Ascending aorta (tissue), 2 donors: ENCODE measurements at regions not wholly inside any gene's neighbourhood (a gene's known extent, or its start where the extent isn't known, plus 50 kb on each side); places are given as distances from the start of the nearest gene placed in this dataset.

Experiments used
- DNase-seq, 2 donors: peaks; one replicate each; pipeline ENCODE4 v3.0.0-alpha.2; 2019; ENCODE audit warnings: low spot score in 2 of 2
- H3K27ac ChIP-seq, 2 donors: fragments of 200-600 bp; sonication (generic); one replicate each; pipeline ENCODE4 v1.5.1; 2016 to 2017; ENCODE audit warnings: mild to moderate bottlenecking in 1 of 2
- H3K27me3 ChIP-seq: fragments of 200-600 bp; sonication (generic); one replicate; pipeline ENCODE4 v1.5.1; 2017
- H3K36me3 ChIP-seq, 2 donors: fragments of 200-600 bp; sonication (generic); one replicate each; pipeline ENCODE4 v1.5.1; 2016
- H3K4me1 ChIP-seq, 2 donors: fragments of 200-600 bp; sonication (generic); one replicate each; pipeline ENCODE4 v1.5.1; 2016 to 2017; ENCODE audit warnings: mild to moderate bottlenecking in 1 of 2
- H3K4me3 ChIP-seq, 2 donors: fragments of 200-600 bp; sonication (generic); one replicate each; pipeline ENCODE4 v1.5.1; 2016 to 2017; ENCODE audit warnings: mild to moderate bottlenecking in 1 of 2
- H3K9me3 ChIP-seq, 2 donors: fragments of 200-600 bp; sonication (generic); one replicate each; pipeline ENCODE4 v1.5.1; 2016
- intact Hi-C: fragments of 100-400 bp; cut with DNase I; formaldehyde crosslinking; loops from one replicate; pipeline ENCODE4 v1.15.1; 2023
- TF ChIP-seq, protein P1 (sequence below), 3 experiments: fragments of 200-600 bp in 2 of 3; fragments of 450-650 bp in 1 of 3; sonication (generic) in 2 of 3; IDR thresholded peaks; one replicate each; pipeline ENCODE4 v1.5.1; 2016 to 2019; ENCODE audit warnings: antibody characterized with exemption in 3 of 3, mild to moderate bottlenecking in 1 of 3, moderate library complexity in 1 of 3

DNA sequence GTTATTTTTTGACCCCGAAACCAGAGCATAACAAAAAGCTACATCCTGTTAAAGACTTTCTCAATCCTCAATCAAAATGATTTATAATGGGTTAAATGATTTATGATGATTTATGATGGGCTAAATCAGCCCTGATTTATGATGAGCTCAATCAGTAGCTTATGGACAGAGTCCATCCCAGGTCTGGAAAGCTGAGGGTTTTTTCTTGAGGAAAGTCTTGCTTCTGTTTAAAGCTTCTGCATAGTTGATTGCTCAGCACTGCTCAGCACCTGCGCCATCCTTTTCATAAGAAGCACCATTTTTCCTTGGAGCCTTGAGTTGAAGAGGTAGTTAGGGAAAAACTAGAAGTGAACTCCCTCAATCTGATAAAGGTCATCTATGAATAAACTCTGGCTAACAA is 356.8 kb downstream of the CYRIA start:
- TF ChIP-seq, protein P1, sequence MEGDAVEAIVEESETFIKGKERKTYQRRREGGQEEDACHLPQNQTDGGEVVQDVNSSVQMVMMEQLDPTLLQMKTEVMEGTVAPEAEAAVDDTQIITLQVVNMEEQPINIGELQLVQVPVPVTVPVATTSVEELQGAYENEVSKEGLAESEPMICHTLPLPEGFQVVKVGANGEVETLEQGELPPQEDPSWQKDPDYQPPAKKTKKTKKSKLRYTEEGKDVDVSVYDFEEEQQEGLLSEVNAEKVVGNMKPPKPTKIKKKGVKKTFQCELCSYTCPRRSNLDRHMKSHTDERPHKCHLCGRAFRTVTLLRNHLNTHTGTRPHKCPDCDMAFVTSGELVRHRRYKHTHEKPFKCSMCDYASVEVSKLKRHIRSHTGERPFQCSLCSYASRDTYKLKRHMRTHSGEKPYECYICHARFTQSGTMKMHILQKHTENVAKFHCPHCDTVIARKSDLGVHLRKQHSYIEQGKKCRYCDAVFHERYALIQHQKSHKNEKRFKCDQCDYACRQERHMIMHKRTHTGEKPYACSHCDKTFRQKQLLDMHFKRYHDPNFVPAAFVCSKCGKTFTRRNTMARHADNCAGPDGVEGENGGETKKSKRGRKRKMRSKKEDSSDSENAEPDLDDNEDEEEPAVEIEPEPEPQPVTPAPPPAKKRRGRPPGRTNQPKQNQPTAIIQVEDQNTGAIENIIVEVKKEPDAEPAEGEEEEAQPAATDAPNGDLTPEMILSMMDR (IDR thresholded peaks at IDR 0.05), result no peak
- no peaks in the 10 kb centered on the region for H3K9me3 ChIP-seq
- intact Hi-C loops, result no loop called here
- H3K4me1 ChIP-seq, result no peaks in the 10 kb centered on the region
- no peak overlapping the region for H3K27ac ChIP-seq
- no peaks in the 10 kb centered on the region for H3K27me3 ChIP-seq
- DNase-seq, result no peak
- H3K4me3 ChIP-seq, result no peak overlapping the region
- H3K36me3 ChIP-seq, result no peaks in the 10 kb centered on the region

DNA sequence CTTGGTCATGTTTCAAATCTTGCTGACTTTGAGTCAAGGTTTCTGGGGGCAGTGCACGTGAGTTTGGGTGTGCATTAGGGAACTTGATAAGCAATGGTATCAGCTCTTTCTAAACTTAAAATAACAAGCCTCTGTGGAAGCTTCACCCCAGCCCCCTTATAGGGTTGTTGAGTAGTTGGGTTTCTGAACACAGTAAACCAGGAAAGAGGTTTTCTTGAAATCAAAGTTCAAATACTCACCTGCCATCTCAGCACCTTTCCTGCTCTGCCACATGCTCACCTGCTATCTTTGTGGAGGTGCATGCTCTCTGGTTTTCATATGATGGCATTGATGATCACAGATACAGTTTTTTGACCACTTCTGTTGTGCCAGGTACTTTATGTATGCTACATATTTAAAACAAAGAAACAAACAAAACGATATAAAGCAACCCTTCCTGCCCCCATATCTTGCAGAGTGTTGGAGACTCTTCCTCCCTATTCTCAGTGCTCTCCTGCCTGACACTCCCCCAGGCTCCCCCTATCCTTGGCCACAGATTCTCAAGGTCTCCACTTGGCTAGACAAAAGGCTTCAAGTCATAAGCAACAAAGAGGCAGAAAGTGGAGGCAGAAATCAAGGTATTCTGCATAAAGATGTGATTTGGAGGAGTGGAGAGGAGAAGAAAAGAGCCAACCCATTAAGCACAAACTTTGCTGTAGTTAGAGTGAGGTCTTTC is 360.6 kb downstream of the CYRIA start:
- no peak overlapping the region for H3K27ac ChIP-seq
- H3K4me3 ChIP-seq, result no peak overlapping the region
- no peaks in the 10 kb centered on the region for H3K27me3 ChIP-seq
- intact Hi-C loops, result no loop called here
- no peaks in the 10 kb centered on the region for H3K4me1 ChIP-seq
- TF ChIP-seq, protein P1 (IDR thresholded peaks at IDR 0.05), result no peak
- DNase-seq, result no peak
- H3K36me3 ChIP-seq, result no peaks in the 10 kb centered on the region
- peaks cover 0 to 3% of the 10 kb centered on the region in 2 donors for H3K9me3 ChIP-seq

GRCh38 chr2:16303761-16304160 is 361.9 kb downstream of the CYRIA start:
- DNase-seq, result no peak
- intact Hi-C loops, result no loop called here
- Histone ChIP-seq H3K9me3 (peaks cover 0 to 3% of the 10 kb centered on the region in 2 donors), H3K4me3 (no peak overlapping the region), H3K27ac (no peak overlapping the region), H3K27me3 (no peaks in the 10 kb centered on the region), H3K36me3 (no peaks in the 10 kb centered on the region), H3K4me1 (no peaks in the 10 kb centered on the region)
- TF ChIP-seq, protein P1 (IDR thresholded peaks at IDR 0.05), result no peak

DNA sequence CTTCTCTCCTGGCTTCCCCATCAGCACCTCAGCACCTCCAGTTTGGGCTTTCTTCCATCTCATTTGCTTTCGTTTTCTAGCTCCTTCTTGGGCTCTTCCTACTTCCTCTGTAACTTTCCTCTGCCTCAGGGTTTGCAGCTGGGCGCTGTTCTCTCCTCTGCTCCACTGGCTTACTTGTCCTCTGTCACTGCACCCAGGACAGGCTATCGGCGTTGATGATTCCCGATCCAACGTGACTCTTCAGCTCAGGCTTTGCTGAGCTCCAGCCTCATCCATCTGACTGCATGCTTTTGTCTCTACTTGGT is 362.4 kb downstream of the CYRIA start:
- H3K4me3 ChIP-seq, result no peak overlapping the region

DNA sequence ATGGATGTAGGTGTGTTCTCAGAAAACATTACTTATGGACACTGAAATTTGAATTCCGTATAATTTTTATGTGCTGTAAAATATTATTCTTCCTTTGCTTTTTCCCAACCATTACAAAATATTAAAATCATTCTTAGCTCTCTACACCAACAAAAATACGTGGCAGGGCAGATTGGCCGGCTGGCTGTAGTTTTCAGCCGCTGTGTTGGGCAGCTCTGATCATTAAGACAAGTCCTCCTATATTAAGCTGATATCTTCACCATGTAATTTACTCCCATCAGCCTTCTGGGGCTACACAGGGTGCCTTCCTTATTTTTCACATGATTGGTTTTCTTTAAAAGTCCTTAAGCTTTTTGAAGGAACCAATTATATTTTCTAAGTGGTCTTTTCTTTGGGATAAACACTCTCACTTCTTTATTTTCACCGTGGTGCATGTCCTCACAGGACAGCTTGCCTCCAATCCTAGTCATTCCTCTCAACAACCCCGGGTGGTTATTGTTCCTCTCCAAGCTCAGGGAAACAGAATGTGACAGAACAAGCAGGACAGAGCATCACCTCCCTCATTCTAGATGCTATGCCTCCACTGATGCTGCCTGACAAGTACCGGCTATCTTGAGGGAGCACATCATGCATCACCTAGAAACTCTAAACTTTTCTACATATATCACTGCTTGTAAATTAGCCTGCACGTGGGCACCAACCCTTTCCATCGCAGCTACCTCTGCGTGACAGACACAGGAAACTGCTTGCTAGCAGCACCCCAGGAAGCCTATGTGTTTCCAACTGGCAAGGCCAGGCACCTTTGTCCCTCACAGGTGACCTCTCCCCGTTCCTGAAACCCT is 362.3 kb downstream of the MYCN start:
- intact Hi-C loops, result no loop called here
- Histone ChIP-seq H3K27me3 (no peaks in the 10 kb centered on the region), H3K4me3 (no peak overlapping the region), H3K9me3 (peaks cover 0 to 3% of the 10 kb centered on the region in 2 donors), H3K36me3 (no peaks in the 10 kb centered on the region), H3K4me1 (no peaks in the 10 kb centered on the region), H3K27ac (no peak overlapping the region)
- DNase-seq, result no peak
- TF ChIP-seq, protein P1 (IDR thresholded peaks at IDR 0.05), result no peak

More for the DNA sequence above, 362.4 kb downstream of the CYRIA start:
- Histone ChIP-seq H3K9me3 (peaks cover 0 to 3% of the 10 kb centered on the region in 2 donors), H3K36me3 (no peaks in the 10 kb centered on the region), H3K27ac (no peak overlapping the region), H3K4me1 (no peaks in the 10 kb centered on the region), H3K27me3 (no peaks in the 10 kb centered on the region)
- intact Hi-C loops, result no loop called here
- no peak for DNase-seq
- TF ChIP-seq, protein P1 (IDR thresholded peaks at IDR 0.05), result no peak
